ENCODE measurements at regions not wholly inside any gene's neighbourhood (a gene's known extent, or its start where the extent isn't known, plus 50 kb on each side); places are given as distances from the start of the nearest gene placed in this dataset.
A peak's percentile ranks its signal among the peaks of the same experiment; 100 is the strongest.

GRCh38 chr12:58728397-58728796 lies 191.9 kb downstream of the LRIG3 start:
- H3K4me3 ChIP-seq (ENCODE audit: low read depth, low read length), result no peak overlapping the region
- DNase-seq (ENCODE audit: low read depth), result no peak
- TF ChIP-seq CTCF (IDR thresholded peaks at IDR 0.05; ENCODE audit: control insufficient read depth, extremely low read depth, insufficient read depth), result no peak

DNA sequence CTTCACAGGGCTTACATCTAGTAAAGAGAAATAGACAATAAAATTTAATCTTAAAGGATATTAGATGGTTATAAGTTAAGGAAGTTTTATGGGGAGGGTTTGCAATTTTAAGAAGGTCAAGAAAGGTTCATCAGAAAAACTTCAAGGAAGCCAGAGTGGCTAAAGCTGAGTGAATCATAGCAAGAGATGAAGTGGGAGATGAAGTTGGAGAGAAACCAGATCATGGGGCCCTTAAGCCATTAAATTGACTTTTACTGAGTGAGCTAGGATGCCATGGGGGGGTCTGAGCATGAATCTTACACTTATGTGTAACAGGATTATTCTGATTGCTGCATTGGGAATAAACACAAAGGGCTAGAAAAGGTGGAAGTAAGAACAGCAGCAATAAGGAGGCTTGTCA lies 189.2 kb downstream of the LRIG3 start:
- no peak for TF ChIP-seq CTCF (IDR thresholded peaks at IDR 0.05; ENCODE audit: control insufficient read depth, extremely low read depth, insufficient read depth)
- no peak overlapping the region for H3K4me3 ChIP-seq (ENCODE audit: low read depth, low read length)
- no peak for DNase-seq (ENCODE audit: low read depth)

DNA sequence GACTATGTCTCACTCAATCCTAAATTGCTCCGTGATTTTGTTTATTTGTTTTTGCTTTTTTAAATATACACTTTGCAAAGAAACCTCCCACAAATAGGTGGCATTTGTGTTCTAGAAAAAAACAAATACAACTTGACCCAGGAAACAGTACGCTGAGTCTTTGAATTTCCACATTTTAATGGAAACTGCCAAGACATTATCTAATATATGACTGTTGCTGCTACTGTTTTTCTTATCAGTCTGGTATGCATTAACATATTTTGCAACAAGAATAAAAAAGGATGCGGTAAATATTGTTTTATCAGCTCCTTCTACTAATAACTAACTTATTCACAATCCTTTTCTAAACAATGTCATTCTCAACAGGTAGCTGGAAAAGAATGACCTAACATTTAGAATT lies 187.4 kb downstream of the LRIG3 start:
- DNase-seq (ENCODE audit: low read depth), result no peak
- TF ChIP-seq CTCF (IDR thresholded peaks at IDR 0.05; ENCODE audit: control insufficient read depth, extremely low read depth, insufficient read depth), result no peak
- H3K4me3 ChIP-seq (ENCODE audit: low read depth, low read length), result no peak overlapping the region

GRCh38 chr12:58741226-58741625 lies 179.1 kb downstream of the LRIG3 start:
- H3K4me3 ChIP-seq (ENCODE audit: low read depth, low read length), result no peak overlapping the region
- TF ChIP-seq CTCF (IDR thresholded peaks at IDR 0.05; ENCODE audit: control insufficient read depth, extremely low read depth, insufficient read depth), result 0 out of 2 replicates have a peak, but pooled peaks have one; percentile 24
- no peak for DNase-seq (ENCODE audit: low read depth)

DNA sequence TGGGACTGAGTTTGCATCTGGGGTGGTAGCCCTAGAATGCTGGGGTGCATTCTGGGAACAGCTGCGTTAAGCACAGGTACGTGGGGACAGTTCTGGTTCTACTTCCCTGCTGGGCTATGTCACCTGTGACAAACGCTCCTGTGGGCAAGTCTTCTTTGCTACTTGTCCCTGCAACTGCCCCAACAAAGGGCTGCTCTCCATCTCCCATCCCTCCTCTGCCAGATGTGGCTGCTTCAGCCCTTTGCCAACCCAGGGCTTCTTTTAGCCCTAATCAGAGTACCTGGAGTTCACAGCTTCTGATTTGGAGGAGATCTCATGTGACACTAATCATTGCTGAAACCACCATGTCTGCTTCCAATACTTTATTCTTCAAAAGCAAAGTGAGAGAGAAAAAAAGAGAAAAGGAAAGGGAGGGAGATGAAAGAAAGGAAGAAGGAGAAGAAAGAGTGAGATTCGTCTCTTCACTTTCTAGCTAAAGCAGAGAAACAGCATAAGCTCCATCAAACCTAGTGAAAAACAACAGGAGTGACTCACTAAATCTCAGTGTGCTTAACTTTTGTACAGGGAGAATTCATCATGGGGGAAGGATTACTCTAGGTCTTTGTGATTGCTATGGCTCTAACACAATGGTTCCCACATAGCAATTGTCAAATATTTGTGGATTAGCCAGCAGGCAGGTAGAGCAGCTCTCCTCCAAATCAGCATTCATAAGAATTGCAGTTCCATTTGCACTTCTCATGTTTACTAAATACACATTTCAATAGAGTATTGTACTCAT lies 174.8 kb downstream of the LRIG3 start:
- DNase-seq (ENCODE audit: low read depth), result no peak
- no peak for TF ChIP-seq CTCF (IDR thresholded peaks at IDR 0.05; ENCODE audit: control insufficient read depth, extremely low read depth, insufficient read depth)
- H3K4me3 ChIP-seq (ENCODE audit: low read depth, low read length), result no peak overlapping the region

GRCh38 chr12:58747533-58747932 lies 172.8 kb downstream of the LRIG3 start:
- TF ChIP-seq CTCF (IDR thresholded peaks at IDR 0.05; ENCODE audit: control insufficient read depth, extremely low read depth, insufficient read depth), result no peak
- DNase-seq (ENCODE audit: low read depth), result no peak
- H3K4me3 ChIP-seq (ENCODE audit: low read depth, low read length), result no peak overlapping the region

DNA sequence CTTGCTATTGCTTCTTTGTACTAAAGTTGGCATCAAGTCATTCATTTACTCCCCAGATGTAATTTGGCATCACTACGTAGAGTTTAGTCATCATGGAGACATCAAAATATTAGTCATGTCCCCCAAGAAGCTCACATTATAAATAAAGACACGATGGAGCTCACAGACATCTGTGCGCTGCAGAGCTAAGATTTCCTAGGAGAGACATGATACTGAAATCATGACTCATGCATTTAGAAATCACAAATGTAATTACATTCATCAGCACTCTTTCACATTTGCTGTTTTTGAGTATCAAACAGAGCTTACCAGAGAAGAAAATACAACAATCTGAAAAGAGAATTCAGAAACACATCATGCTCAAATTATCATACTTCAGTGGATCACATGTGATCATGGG lies 169.8 kb downstream of the LRIG3 start:
- no peak for DNase-seq (ENCODE audit: low read depth)
- no peak overlapping the region for H3K4me3 ChIP-seq (ENCODE audit: low read depth, low read length)
- TF ChIP-seq CTCF (IDR thresholded peaks at IDR 0.05; ENCODE audit: control insufficient read depth, extremely low read depth, insufficient read depth), result no peak
